MM.1S (cell line): ENCODE measurements at regions not wholly inside any gene's neighbourhood (a gene's known extent, or its start where the extent isn't known, plus 50 kb on each side); places are given as distances from the start of the nearest gene placed in this dataset.
"Not testable (repeated sequence)": the region's sequence is repeated elsewhere in the genome, so short reads cannot be mapped to it uniquely, and the experiment has no call there.

Experiments used
- CTCF ChIP-seq: fragments of 300-600 bp; sonication (generic); IDR thresholded peaks from 2 replicates; pipeline ENCODE4 v1.5.1; 2016; ENCODE audit warnings: antibody characterized with exemption, low read length, mixed read lengths
- EZH2 ChIP-seq: fragments of 300-600 bp; sonication (generic); optimal IDR thresholded peaks from 2 replicates; pipeline ENCODE3; 2017; ENCODE audit warnings: low read depth, mild to moderate bottlenecking, antibody characterized with exemption, low read length, mixed read lengths

- TF ChIP-seq CTCF, EZH2: not testable (repeated sequence)
These were observed 469.7 kb downstream of the FOXD4L4 start for GRCh38 chr9:66206617-66207016.
